ENCODE measurements at regions not wholly inside any gene's neighbourhood (a gene's known extent, or its start where the extent isn't known, plus 50 kb on each side); places are given as distances from the start of the nearest gene placed in this dataset.

- TF ChIP-seq CTCF (IDR thresholded peaks at IDR 0.05 in 8 of 11, conservative IDR thresholded peaks at IDR 0.05 in 3 of 11), result no peak
- TF ChIP-seq POLR2A (IDR thresholded peaks at IDR 0.05), result no peak
These were observed 197.0 kb upstream of the ZPLD1 start for GRCh38 chr3:102237838-102238237.

All from spleen (tissue), 7 donors.